Chondrocyte (in vitro differentiated cells): ENCODE measurements at regions not wholly inside any gene's neighbourhood (a gene's known extent, or its start where the extent isn't known, plus 50 kb on each side); places are given as distances from the start of the nearest gene placed in this dataset.

Experiments used
- DNase-seq: peaks from one replicate; pipeline ENCODE4 v3.0.0; 2021; ENCODE audit warnings: mixed read lengths, low spot score
- H3K27ac Mint-ChIP-seq: one replicate; pipeline ENCODE4 v1.8.0; 2021; ENCODE audit warnings: mild to moderate bottlenecking, moderate library complexity, mixed read lengths; ENCODE audit not compliant: unreplicated experiment
- H3K27me3 Mint-ChIP-seq: 2 replicates; pipeline ENCODE4 v1.8.0; 2021; ENCODE audit warnings: low read depth, mixed read lengths
- H3K36me3 Mint-ChIP-seq: 2 replicates; pipeline ENCODE4 v1.8.0; 2021; ENCODE audit warnings: low read depth, mixed read lengths
- H3K4me1 Mint-ChIP-seq: 2 replicates; pipeline ENCODE4 v1.8.0; 2021; ENCODE audit warnings: low read depth, mild to moderate bottlenecking, mixed read lengths
- H3K4me3 Mint-ChIP-seq: one replicate; pipeline ENCODE4 v1.8.0; 2021; ENCODE audit warnings: mild to moderate bottlenecking, moderate library complexity, mixed read lengths; ENCODE audit not compliant: unreplicated experiment
- H3K9me3 Mint-ChIP-seq: 2 replicates; pipeline ENCODE4 v1.8.0; 2021; ENCODE audit warnings: low read depth, mixed read lengths
- CTCF ChIP-seq: fragments of 200-600 bp; sonication (generic); IDR thresholded peaks from 2 replicates; pipeline ENCODE4 v1.5.0; 2021; ENCODE audit warnings: antibody characterized with exemption, mild to moderate bottlenecking, moderate library complexity

GRCh38 chr17:72553051-72553755, 432.4 kb downstream of the SOX9 start:
- H3K27me3 Mint-ChIP-seq: no peaks in the 10 kb centered on the region
- H3K9me3 Mint-ChIP-seq: peaks cover 3% of the 10 kb centered on the region
- no peaks in the 10 kb centered on the region for H3K4me1 Mint-ChIP-seq
- peaks cover 2% of the 10 kb centered on the region for H3K36me3 Mint-ChIP-seq
- H3K4me3 Mint-ChIP-seq: no peak overlapping the region
- DNase-seq: peak; percentile 61
- H3K27ac Mint-ChIP-seq: no peak overlapping the region
- no peak for TF ChIP-seq CTCF

GRCh38 chr17:72554508-72554907, 433.7 kb downstream of the SOX9 start:
- Mint-ChIP-seq H3K36me3 (no peaks in the 10 kb centered on the region), H3K27ac (no peak overlapping the region), H3K27me3 (no peaks in the 10 kb centered on the region)

DNA sequence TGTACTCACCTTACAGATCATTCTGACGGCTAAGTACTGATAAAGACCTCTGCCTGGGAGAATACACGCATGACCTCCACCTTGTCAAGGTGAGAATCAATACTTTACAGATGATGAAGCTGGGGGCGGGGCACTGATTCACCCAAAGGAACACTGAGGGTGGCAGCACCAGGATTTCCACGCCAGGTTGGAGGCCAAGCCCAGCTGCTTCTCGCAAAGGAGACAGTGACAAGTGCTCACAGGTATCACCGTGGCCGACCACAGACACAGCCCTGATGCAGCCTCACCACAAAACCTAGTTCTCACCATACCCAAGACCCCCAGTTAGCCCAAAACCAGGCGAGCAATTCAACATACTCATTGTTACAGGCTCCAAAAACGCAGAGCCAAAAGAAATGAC, 434.2 kb downstream of the SOX9 start:
- H3K4me3 Mint-ChIP-seq: no peak overlapping the region
- no peaks in the 10 kb centered on the region for H3K4me1 Mint-ChIP-seq

More at GRCh38 chr17:72554508-72554907, 433.7 kb downstream of the SOX9 start:
- TF ChIP-seq CTCF: no peak
- no peak overlapping the region for H3K4me3 Mint-ChIP-seq
- DNase-seq: no peak
- no peaks in the 10 kb centered on the region for H3K4me1 Mint-ChIP-seq
- peaks cover 3% of the 10 kb centered on the region for H3K9me3 Mint-ChIP-seq

GRCh38 chr17:72556944-72557826, 436.4 kb downstream of the SOX9 start:
- Mint-ChIP-seq H3K27ac (no peak overlapping the region), H3K36me3 (no peaks in the 10 kb centered on the region), H3K9me3 (no peaks in the 10 kb centered on the region), H3K27me3 (no peaks in the 10 kb centered on the region), H3K4me3 (no peak overlapping the region), H3K4me1 (peaks cover 4% of the 10 kb centered on the region)
- peak; percentile 91 for TF ChIP-seq CTCF
- peak; percentile 76 for DNase-seq

More for the DNA sequence above, 434.2 kb downstream of the SOX9 start:
- no peaks in the 10 kb centered on the region for H3K36me3 Mint-ChIP-seq
- TF ChIP-seq CTCF: no peak
- DNase-seq: peak; percentile 60
- no peaks in the 10 kb centered on the region for H3K27me3 Mint-ChIP-seq
- no peaks in the 10 kb centered on the region for H3K9me3 Mint-ChIP-seq
- H3K27ac Mint-ChIP-seq: no peak overlapping the region

DNA sequence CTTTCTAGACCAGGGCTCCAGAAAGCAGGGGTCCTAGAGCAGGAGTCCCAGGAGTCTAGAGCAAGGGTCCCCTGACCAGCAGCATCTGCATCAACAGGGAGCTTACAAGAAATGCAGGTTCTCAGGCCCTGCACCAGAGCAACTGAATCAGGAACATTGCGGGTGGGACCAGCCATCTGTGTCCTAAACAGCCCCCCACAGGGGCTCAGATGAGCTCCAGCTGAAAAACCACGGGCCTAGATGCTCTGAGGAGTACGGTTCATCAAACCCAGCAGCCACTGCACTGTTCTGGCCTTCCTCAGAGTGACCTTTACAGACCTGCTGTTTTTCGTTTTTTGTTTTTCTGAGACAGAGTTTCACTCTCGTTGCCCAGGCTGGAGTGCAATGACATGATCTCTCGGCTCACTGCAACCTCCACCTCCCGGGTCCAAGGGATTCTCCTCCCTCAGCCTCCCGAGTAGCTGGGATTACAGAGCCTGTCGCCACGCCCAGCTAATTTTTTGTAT, 438.2 kb downstream of the SOX9 start:
- Mint-ChIP-seq H3K27ac (no peak overlapping the region), H3K9me3 (no peaks in the 10 kb centered on the region), H3K27me3 (no peaks in the 10 kb centered on the region), H3K4me1 (peaks cover 4% of the 10 kb centered on the region), H3K4me3 (no peak overlapping the region), H3K36me3 (no peaks in the 10 kb centered on the region)
- DNase-seq: peak; percentile 51
- TF ChIP-seq CTCF: no peak
